ENCODE measurements at regions not wholly inside any gene's neighbourhood (a gene's known extent, or its start where the extent isn't known, plus 50 kb on each side); places are given as distances from the start of the nearest gene placed in this dataset.

- TF ChIP-seq CTCF (IDR thresholded peaks at IDR 0.05) (no peak), POLR2A (IDR thresholded peaks at IDR 0.05) (no peak)
Observed at GRCh38 chr14:66003082-66003730, 483.0 kb upstream of the CCDC196 start.

Measured in body of pancreas (tissue), 4 donors.